Posterior cingulate gyrus (tissue), 11 donors: ENCODE measurements at regions not wholly inside any gene's neighbourhood (a gene's known extent, or its start where the extent isn't known, plus 50 kb on each side); places are given as distances from the start of the nearest gene placed in this dataset.
A peak's percentile ranks its signal among the peaks of the same experiment; 100 is the strongest.
"Not testable (repeated sequence)": the region's sequence is repeated elsewhere in the genome, so short reads cannot be mapped to it uniquely, and the experiment has no call there.

ENCODE experiments used
- DNase-seq, 10 donors: peaks; one replicate each; pipeline versions ENCODE4 v3.0.0 to v3.0.0-alpha.2; 2020 to 2021; ENCODE audit warnings: mixed read lengths in 3 of 10
- intact Hi-C: fragments of 100-400 bp; cut with DNase I; formaldehyde crosslinking; loops from one replicate; pipeline ENCODE4 v1.15.1; 2023

DNA sequence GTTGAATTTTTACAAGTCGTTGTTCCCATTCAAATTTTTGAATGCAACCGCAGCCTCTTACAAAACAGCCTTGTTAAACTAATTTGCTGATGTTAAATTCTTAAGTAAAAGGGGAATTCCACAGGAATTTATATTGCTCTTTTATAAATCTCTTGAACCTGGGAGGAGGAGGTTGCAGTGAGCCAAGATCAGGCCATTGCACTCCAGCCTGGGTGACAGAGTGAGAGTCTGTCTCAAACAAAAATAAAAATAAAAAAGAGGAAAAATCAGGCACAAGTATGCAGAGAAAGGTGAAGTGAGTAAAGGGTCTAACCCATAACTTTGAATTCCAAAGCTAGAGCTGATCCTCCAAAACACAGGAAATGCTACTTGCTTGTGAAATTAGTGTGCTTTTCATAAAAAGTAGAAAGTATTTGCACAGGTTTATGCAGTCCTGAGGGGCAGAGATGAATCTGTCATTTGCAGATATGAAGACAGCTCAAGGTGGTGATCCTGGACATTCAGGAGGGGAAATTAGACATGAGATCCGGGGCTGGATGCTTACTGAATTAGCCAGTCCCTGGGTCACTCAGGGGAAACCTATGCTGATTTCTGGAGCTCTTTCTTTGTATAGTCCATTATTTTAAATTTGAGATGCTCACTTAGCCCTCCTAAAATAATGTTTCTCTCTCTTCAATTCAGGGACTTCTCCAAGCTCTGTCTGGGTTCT, 53.7 kb downstream of the OR11H2 start:
- DNase-seq, intact Hi-C loops: not testable (repeated sequence)

DNA sequence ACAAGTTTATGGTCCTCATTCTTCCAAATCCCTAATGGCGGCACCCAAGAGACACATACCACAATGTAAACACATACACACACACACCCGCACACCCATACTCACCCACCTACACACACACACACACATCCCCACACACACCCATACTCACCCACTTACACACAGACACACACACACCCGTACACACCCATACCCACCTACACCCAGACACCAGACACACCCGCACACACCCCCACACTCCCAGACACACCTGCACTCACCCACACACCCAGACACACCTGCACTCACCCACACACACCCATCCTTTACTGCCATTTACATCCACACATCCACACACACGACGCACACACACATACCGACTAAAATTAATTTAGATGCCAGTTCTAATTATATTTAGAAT, 55.0 kb downstream of the OR11H2 start:
- DNase-seq, intact Hi-C loops: not testable (repeated sequence)

DNA sequence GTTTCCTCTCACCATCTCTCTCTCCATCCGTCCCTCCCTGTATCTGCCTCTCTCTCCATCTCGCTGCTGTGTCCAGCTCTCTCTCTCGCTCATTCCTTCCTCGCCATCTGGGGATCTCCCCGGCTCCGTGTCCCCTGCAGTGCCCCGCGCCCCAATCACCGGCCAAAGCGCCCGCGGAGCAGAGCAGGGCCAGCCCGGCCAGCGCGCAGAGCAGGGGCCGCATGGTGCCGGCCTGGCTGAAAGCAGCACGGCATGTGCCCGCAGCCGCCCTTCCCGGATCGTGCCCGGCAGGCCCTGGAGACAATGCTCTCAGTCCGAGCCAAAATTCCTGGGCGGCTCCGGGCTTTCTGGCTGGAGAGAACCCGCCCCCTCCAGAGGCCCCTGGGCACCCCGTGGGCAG, 75.1 kb downstream of the OR11H2 start:
- DNase-seq, intact Hi-C loops: not testable (repeated sequence)

DNA sequence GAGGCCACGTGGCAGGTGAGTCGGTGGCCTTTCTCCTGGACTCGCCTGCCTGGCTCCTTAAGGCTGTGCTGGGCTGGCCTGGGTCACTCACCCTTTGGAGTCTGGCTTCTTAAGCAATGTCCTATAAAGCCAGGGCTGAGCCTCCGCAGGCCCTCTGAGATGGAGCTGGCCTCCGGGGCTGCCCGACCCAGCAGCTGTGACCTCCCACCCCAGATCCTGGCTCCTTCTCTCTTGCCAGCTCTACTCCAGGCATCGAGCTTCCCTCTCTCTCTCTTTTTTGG, 75.7 kb downstream of the OR11H2 start:
- DNase-seq, intact Hi-C loops: not testable (repeated sequence)

DNA sequence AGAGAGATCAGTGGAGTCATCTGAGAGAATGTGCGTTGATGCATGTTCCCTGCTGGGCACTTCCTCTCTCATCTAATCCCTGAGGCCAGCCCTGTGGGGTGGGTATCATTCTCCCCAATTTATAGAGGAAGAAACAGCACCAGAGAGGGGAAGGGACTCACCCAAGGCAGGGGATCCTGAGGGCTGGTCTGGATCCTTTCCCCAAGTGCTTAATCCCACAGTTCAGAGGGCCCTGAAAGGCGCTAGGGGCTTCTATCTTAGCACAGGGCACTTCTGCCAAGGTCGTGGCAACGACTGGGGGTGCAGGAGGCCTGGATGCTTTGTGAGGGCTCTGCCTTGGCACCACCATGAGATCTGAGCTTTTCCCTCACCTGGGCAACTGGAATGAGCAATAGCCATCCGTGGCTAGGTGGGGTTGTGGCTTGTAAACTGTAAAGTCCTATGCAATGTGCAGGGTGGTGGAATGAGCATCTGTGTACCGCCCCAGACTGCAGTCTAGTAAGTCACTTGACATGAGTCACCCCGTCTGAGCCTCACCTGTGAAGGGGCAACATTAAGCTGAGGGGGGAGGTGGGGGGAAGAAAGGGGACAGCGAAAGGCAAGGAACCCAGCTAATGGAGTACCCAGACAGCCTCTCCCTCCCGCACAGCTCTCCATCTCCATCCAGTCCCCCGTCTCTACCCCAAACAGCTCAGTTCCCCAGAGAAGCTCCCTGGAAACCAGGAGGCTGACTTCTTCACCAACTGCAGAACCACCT, 76.2 kb downstream of the OR11H2 start:
- intact Hi-C loops, DNase-seq: not testable (repeated sequence)

DNA sequence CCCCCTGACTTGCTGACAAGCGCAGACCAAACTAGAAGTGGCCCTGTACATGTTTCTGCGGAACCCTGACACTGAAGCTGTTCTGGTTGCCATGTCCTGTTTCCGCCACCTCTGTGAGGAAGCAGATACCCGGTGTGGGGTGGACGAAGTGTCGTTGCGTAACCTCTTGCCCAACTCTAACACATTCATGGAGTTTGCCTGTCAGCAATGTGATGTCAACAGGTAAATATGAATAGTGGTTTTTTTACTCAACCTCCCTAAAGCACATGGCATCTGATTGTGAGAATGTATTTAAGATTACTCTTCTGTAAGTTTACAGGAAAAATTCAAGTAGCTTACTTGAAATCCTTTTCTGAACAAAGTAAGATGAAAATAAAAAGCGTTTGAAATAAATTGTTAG, 100.1 kb downstream of the OR11H2 start:
- peak in 1 of 10 donors; percentile 37 for DNase-seq
- intact Hi-C loops: not testable (repeated sequence)
